Transverse colon (tissue), 4 donors: ENCODE measurements at regions not wholly inside any gene's neighbourhood (a gene's known extent, or its start where the extent isn't known, plus 50 kb on each side); places are given as distances from the start of the nearest gene placed in this dataset.

Source experiments
- DNase-seq: peaks from one replicate; pipeline ENCODE4 v3.0.0-alpha.2; 2019
- H3K27ac ChIP-seq, 4 donors: fragments of 200-600 bp; sonication (generic); 2 replicates each; pipeline ENCODE4 v1.5.1; 2016 to 2018; ENCODE audit warnings: inconsistent platforms in 4 of 4
- H3K27me3 ChIP-seq: fragments of 200-600 bp; sonication (generic); 2 replicates; pipeline ENCODE4 v1.5.1; 2017; ENCODE audit warnings: inconsistent platforms
- H3K36me3 ChIP-seq, 4 donors: fragments of 200-600 bp; sonication (generic); 2 replicates each; pipeline ENCODE4 v1.5.1; 2017 to 2019; ENCODE audit warnings: inconsistent platforms in 4 of 4
- H3K4me1 ChIP-seq, 4 donors: fragments of 200-600 bp; sonication (generic); 2 replicates each; pipeline ENCODE4 v1.5.1; 2017 to 2020; ENCODE audit warnings: inconsistent platforms in 4 of 4
- H3K4me3 ChIP-seq, 4 donors: fragments of 200-600 bp; sonication (generic); 1 replicate in 1 of 4; 2 replicates in 3 of 4; pipeline versions ENCODE4 v1.5.1 to v1.6.1; 2017 to 2019; ENCODE audit warnings: inconsistent platforms in 4 of 4
- H3K9me3 ChIP-seq, 2 donors: fragments of 200-600 bp; sonication (generic); 2 replicates each; pipeline ENCODE4 v1.5.1; 2017 to 2019; ENCODE audit warnings: inconsistent platforms in 2 of 2
- CTCF ChIP-seq, 5 experiments: fragments of 200-600 bp in 3 of 5; fragments of 450-650 bp in 2 of 5; sonication (generic) in 3 of 5; IDR thresholded peaks; 1 replicate in 2 of 5; 2 replicates in 3 of 5; pipeline ENCODE4 v1.5.1; 2016 to 2017; ENCODE audit warnings: antibody characterized with exemption in 5 of 5, inconsistent platforms in 3 of 5, mild to moderate bottlenecking in 2 of 5, moderate library complexity in 1 of 5
- EP300 ChIP-seq: sonication (generic); formaldehyde crosslinking; IDR thresholded peaks from one replicate; pipeline ENCODE4 v1.6.1; 2017; ENCODE audit warnings: antibody characterized with exemption, low read depth
- POLR2A ChIP-seq: fragments of 450-650 bp; IDR thresholded peaks from one replicate; pipeline ENCODE4 v1.6.1; 2016; ENCODE audit warnings: antibody characterized with exemption, mild to moderate bottlenecking, moderate library complexity
- POLR2AphosphoS5 ChIP-seq, 3 donors: sonication (generic); formaldehyde crosslinking; IDR thresholded peaks; one replicate each; pipeline ENCODE4 v1.6.1; 2016; ENCODE audit warnings: antibody characterized with exemption in 3 of 3
- WGBS, 2 donors: methylation state at CpG; one replicate each; pipeline ENCODE4 v1.1.5; 2018; ENCODE audit warnings: low coverage in 1 of 2; 5-methylcytosine and 5-hydroxymethylcytosine counted together
- in situ Hi-C, 4 donors: fragments of 200-750 bp; cut with MboI; loops; one replicate each; pipeline versions ENCODE4 v1.15.0 to v1.15.1; 2017; ENCODE audit warnings: low sequenced_read_pairs in 3 of 4, low pct_ligation_motif_present in 1 of 4, low pct_unique_long_range_greater_than_20kb in 1 of 4
- intact Hi-C: fragments of 100-400 bp; cut with DNase I; formaldehyde crosslinking; loops from one replicate; pipeline ENCODE4 v1.15.1; 2023; ENCODE audit warnings: low total_unique reads

- Histone ChIP-seq H3K27me3 (no peaks in the 10 kb centered on the region), H3K9me3 (no peaks in the 10 kb centered on the region), H3K4me3 (no peak overlapping the region), H3K36me3 (no peaks in the 10 kb centered on the region), H3K27ac (no peak overlapping the region), H3K4me1 (no peaks in the 10 kb centered on the region)
- WGBS, 2 donors: 82 to 83% methylated on average over 5 of the region's 5 CpGs
- TF ChIP-seq POLR2AphosphoS5 (IDR thresholded peaks at IDR 0.05) (no peak), CTCF (IDR thresholded peaks at IDR 0.05) (no peak), EP300 (no peak), POLR2A (no peak)
- no peak for DNase-seq
- intact Hi-C loops: no loop called here
- in situ Hi-C loops: no loop called here
Observed at GRCh38 chr13:59408738-59409137, 755.0 kb downstream of the DIAPH3 start.

DNA sequence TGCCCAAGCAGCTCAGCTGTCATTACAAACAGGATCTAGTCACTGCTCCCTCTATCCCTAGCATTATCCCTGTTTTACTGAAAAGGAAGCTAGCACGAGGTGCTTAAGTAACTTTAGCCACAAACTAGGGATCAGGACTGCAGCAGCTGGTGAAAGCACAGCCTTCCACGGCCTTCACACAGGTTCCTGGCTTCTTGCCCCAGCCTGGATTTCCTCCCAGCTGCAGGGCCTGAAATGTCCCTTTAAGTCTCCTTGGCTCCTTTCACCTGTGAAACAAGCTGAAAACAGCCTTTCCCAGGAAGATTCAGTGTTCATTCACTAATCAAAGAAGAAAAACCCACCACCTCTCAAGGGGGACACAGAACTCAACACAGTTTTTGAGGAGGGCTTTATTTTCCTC lies 754.5 kb downstream of the DIAPH3 start:
- no peaks in the 10 kb centered on the region for H3K4me1 ChIP-seq
- in situ Hi-C loops (no loop called here), intact Hi-C loops (no loop called here)
- WGBS, 2 donors: 18% methylated on average over 2 of the region's 2 CpGs; no CpG with 5 or more reads in 1 of the 2 donors
- H3K9me3 ChIP-seq: no peaks in the 10 kb centered on the region
- no peak overlapping the region for H3K4me3 ChIP-seq
- TF ChIP-seq POLR2A (no peak), CTCF (IDR thresholded peaks at IDR 0.05) (no peak), POLR2AphosphoS5 (IDR thresholded peaks at IDR 0.05) (no peak), EP300 (no peak)
- no peaks in the 10 kb centered on the region for H3K27me3 ChIP-seq
- no peak overlapping the region for H3K27ac ChIP-seq
- peak; percentile 13 for DNase-seq
- H3K36me3 ChIP-seq: no peaks in the 10 kb centered on the region

DNA sequence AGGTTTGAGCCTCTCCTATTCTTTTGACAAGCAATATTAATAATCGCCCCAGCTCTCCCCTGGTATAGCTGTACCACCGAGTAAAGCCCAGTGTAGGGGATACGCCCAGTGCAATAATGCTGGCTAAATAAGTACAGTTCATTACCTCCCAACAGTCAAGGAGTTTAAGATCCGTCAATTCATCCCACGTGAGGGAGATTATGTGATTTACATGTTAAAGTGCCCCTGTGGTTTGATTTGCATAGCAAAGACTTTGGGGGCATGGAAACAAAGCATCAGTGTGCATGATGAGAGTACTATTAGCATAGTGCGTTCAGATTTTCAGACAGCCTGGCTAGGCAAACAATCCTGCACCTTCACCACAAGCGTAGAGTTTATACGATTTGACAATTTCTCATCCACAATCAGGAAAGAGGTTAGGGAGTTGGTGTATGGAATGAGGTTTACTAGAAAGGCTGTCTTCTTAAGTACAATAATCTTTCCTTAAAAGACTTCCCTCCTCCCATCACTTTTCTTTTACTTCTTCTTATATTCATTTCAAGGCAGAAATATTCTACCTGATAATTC lies 754.0 kb downstream of the DIAPH3 start:
- no peak for DNase-seq
- Histone ChIP-seq H3K4me3 (no peak overlapping the region), H3K27ac (no peak overlapping the region), H3K9me3 (no peaks in the 10 kb centered on the region), H3K36me3 (no peaks in the 10 kb centered on the region), H3K27me3 (no peaks in the 10 kb centered on the region), H3K4me1 (no peaks in the 10 kb centered on the region)
- in situ Hi-C loops (no loop called here), intact Hi-C loops (no loop called here)
- no peak for TF ChIP-seq POLR2A
- TF ChIP-seq EP300: no peak
- no peak for TF ChIP-seq CTCF (IDR thresholded peaks at IDR 0.05)
- TF ChIP-seq POLR2AphosphoS5 (IDR thresholded peaks at IDR 0.05): no peak
- 20 to 53% methylated on average over 3 to 8 of the region's 8 CpGs for WGBS, 2 donors

GRCh38 chr13:59413126-59413525 lies 750.6 kb downstream of the DIAPH3 start:
- TF ChIP-seq POLR2A: no peak
- Histone ChIP-seq H3K9me3 (no peaks in the 10 kb centered on the region), H3K4me1 (no peaks in the 10 kb centered on the region), H3K4me3 (no peak overlapping the region), H3K36me3 (no peaks in the 10 kb centered on the region), H3K27ac (no peak overlapping the region), H3K27me3 (no peaks in the 10 kb centered on the region)
- in situ Hi-C loops: no loop called here
- intact Hi-C loops: no loop called here
- no peak for DNase-seq

DNA sequence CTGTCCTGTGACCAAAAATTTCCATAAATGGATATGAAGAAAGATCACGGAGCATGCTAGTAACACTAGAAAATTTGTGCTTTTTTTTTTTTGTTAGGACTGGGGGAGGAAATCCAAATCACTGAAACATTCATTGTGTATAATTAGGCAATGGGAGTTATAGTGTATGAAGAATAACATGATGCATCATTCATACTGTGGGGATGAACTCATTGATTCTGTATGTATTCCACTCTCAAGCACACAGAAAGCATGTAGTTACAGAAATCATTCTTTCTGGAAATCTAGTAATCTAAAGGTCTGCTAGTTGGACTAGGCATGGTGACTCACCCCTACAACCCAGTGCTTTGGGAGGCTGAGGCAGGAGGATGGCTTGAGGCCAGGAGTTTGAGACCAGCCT lies 749.7 kb downstream of the DIAPH3 start:
- Histone ChIP-seq H3K27me3 (no peaks in the 10 kb centered on the region), H3K4me1 (no peaks in the 10 kb centered on the region), H3K27ac (no peak overlapping the region), H3K4me3 (no peak overlapping the region), H3K36me3 (no peaks in the 10 kb centered on the region), H3K9me3 (no peaks in the 10 kb centered on the region)
- intact Hi-C loops: no loop called here
- in situ Hi-C loops: no loop called here
- TF ChIP-seq CTCF (IDR thresholded peaks at IDR 0.05): no peak
- TF ChIP-seq POLR2AphosphoS5 (IDR thresholded peaks at IDR 0.05): no peak
- TF ChIP-seq EP300: no peak
- no peak for TF ChIP-seq POLR2A
- DNase-seq: no peak
- 61 to 67% methylated on average over 1 of the region's 1 CpG for WGBS, 2 donors
